Brain microvascular endothelial cell (primary cell): ENCODE measurements at regions not wholly inside any gene's neighbourhood (a gene's known extent, or its start where the extent isn't known, plus 50 kb on each side); places are given as distances from the start of the nearest gene placed in this dataset.
A peak's percentile ranks its signal among the peaks of the same experiment; 100 is the strongest.

ENCODE experiments used
- DNase-seq: peaks from one replicate; pipeline ENCODE4 v3.0.0-alpha.2; 2020
- H3K27ac ChIP-seq: fragments of 250-450 bp; sonication (Bioruptor Pico); 2 replicates; pipeline ENCODE4 v1.5.1; 2020; ENCODE audit warnings: mild to moderate bottlenecking, moderate library complexity
- H3K27me3 ChIP-seq: fragments of 250-450 bp; sonication (Bioruptor Pico); replicated peaks from 2 replicates; pipeline ENCODE4 v1.5.1; 2020; ENCODE audit warnings: mild to moderate bottlenecking
- H3K36me3 ChIP-seq: fragments of 250-450 bp; sonication (Bioruptor Pico); replicated peaks from 2 replicates; pipeline ENCODE4 v1.5.1; 2020; ENCODE audit warnings: mild to moderate bottlenecking
- H3K4me3 ChIP-seq: 2 replicates; pipeline ENCODE4 v1.5.1; 2011; ENCODE audit warnings: low read depth, mild to moderate bottlenecking, control low read depth, low read length, moderate library complexity
- CTCF ChIP-seq: IDR thresholded peaks from 2 replicates; pipeline ENCODE4 v1.5.1; 2011; ENCODE audit warnings: low read depth, mild to moderate bottlenecking, moderate library complexity, low read length, control low read depth, inconsistent platforms; ENCODE audit errors: missing control alignments
- in situ Hi-C: cut with HindIII; loops from 2 replicates; pipeline ENCODE4 v1.10.0; 2017; ENCODE audit warnings: low sequenced_read_pairs, low pct_ligation_motif_present

- in situ Hi-C loops: no loop called here
- DNase-seq: no peak
- no peak for TF ChIP-seq CTCF
- no peak overlapping the region for H3K27ac ChIP-seq
- H3K36me3 ChIP-seq: no peaks in the 10 kb centered on the region
- H3K27me3 ChIP-seq: no peaks in the 10 kb centered on the region
- no peak overlapping the region for H3K4me3 ChIP-seq
Measured at GRCh38 chr5:74120585-74120984, 494.6 kb downstream of the ARHGEF28 start.

- no peak overlapping the region for H3K4me3 ChIP-seq
- H3K27ac ChIP-seq: no peak overlapping the region
- in situ Hi-C loops: no loop called here
- H3K36me3 ChIP-seq: no peaks in the 10 kb centered on the region
- no peaks in the 10 kb centered on the region for H3K27me3 ChIP-seq
- DNase-seq: no peak
- TF ChIP-seq CTCF: no peak
Measured at GRCh38 chr5:74118071-74118470, 492.1 kb downstream of the ARHGEF28 start.

GRCh38 chr5:74116984-74117383, 491.0 kb downstream of the ARHGEF28 start:
- TF ChIP-seq CTCF: no peak
- no peaks in the 10 kb centered on the region for H3K36me3 ChIP-seq
- no peak overlapping the region for H3K4me3 ChIP-seq
- DNase-seq: no peak
- no peak overlapping the region for H3K27ac ChIP-seq
- H3K27me3 ChIP-seq: no peaks in the 10 kb centered on the region
- in situ Hi-C loops: no loop called here

- DNase-seq: peak; percentile 62
- in situ Hi-C loops: no loop called here
- Histone ChIP-seq H3K36me3 (no peaks in the 10 kb centered on the region), H3K27me3 (no peaks in the 10 kb centered on the region), H3K4me3 (no peak overlapping the region), H3K27ac (no peak overlapping the region)
- TF ChIP-seq CTCF: no peak
Measured at GRCh38 chr5:74116266-74116665, 490.3 kb downstream of the ARHGEF28 start.

- Histone ChIP-seq H3K36me3 (no peaks in the 10 kb centered on the region), H3K27ac (no peak overlapping the region), H3K4me3 (no peak overlapping the region), H3K27me3 (no peaks in the 10 kb centered on the region)
- DNase-seq: no peak
- TF ChIP-seq CTCF: no peak
- in situ Hi-C loops: no loop called here
Measured at GRCh38 chr5:74113927-74114326, 487.9 kb downstream of the ARHGEF28 start.

- DNase-seq: no peak
- in situ Hi-C loops: no loop called here
- TF ChIP-seq CTCF: no peak
- no peak overlapping the region for H3K27ac ChIP-seq
- no peaks in the 10 kb centered on the region for H3K36me3 ChIP-seq
- no peaks in the 10 kb centered on the region for H3K27me3 ChIP-seq
- no peak overlapping the region for H3K4me3 ChIP-seq
Measured at GRCh38 chr5:74113196-74113540, 487.2 kb downstream of the ARHGEF28 start.
